KMS-11 (cell line): ENCODE measurements at regions not wholly inside any gene's neighbourhood (a gene's known extent, or its start where the extent isn't known, plus 50 kb on each side); places are given as distances from the start of the nearest gene placed in this dataset.

Source experiments
- H2AFZ ChIP-seq: fragments of 200-600 bp; sonication (generic); 2 replicates; pipeline ENCODE4 v1.6.1; 2016; ENCODE audit warnings: antibody characterized with exemption, mixed run types, low read depth
- H3K27ac ChIP-seq: fragments of 200-600 bp; sonication (generic); 2 replicates; pipeline ENCODE4 v1.6.1; 2016; ENCODE audit warnings: mild to moderate bottlenecking, mixed run types
- H3K27me3 ChIP-seq: fragments of 200-600 bp; sonication (generic); 2 replicates; pipeline ENCODE4 v1.6.1; 2017; ENCODE audit warnings: mild to moderate bottlenecking, low read depth, mixed run types, moderate library complexity; ENCODE audit not compliant: insufficient read depth
- H3K36me3 ChIP-seq: fragments of 200-600 bp; sonication (generic); 2 replicates; pipeline ENCODE4 v1.6.1; 2017; ENCODE audit warnings: mild to moderate bottlenecking, mixed run types; ENCODE audit not compliant: insufficient read depth
- H3K4me1 ChIP-seq: fragments of 200-600 bp; sonication (generic); 2 replicates; pipeline ENCODE4 v1.6.1; 2016; ENCODE audit warnings: mild to moderate bottlenecking, low read depth, mixed run types; ENCODE audit not compliant: poor library complexity, severe bottlenecking
- H3K4me2 ChIP-seq: fragments of 200-600 bp; sonication (generic); 2 replicates; pipeline ENCODE4 v1.7.0; 2016; ENCODE audit warnings: mild to moderate bottlenecking, mixed run types
- H3K4me3 ChIP-seq: fragments of 200-600 bp; sonication (generic); IDR thresholded peaks from 2 replicates; pipeline ENCODE4 v1.6.1; 2017; ENCODE audit warnings: low read depth, low read length, mixed read lengths; ENCODE audit not compliant: insufficient read depth
- H3K79me2 ChIP-seq: fragments of 200-600 bp; sonication (generic); 2 replicates; pipeline ENCODE4 v1.6.1; 2016; ENCODE audit warnings: low read depth, mixed run types; ENCODE audit not compliant: insufficient read depth
- H3K9ac ChIP-seq: fragments of 200-600 bp; sonication (generic); 2 replicates; pipeline ENCODE4 v1.6.1; 2016; ENCODE audit warnings: mild to moderate bottlenecking, mixed run types
- H4K20me1 ChIP-seq: fragments of 200-600 bp; sonication (generic); 2 replicates; pipeline ENCODE4 v1.6.1; 2016; ENCODE audit warnings: mild to moderate bottlenecking, mixed run types; ENCODE audit not compliant: insufficient read depth
- TF ChIP-seq, protein P1 (sequence below): fragments of 200-600 bp; sonication (generic); conservative IDR thresholded peaks from 2 replicates; pipeline ENCODE4 v1.6.1; 2017; ENCODE audit warnings: low read depth, mild to moderate bottlenecking, antibody characterized with exemption, low read length, moderate library complexity, mixed read lengths

DNA sequence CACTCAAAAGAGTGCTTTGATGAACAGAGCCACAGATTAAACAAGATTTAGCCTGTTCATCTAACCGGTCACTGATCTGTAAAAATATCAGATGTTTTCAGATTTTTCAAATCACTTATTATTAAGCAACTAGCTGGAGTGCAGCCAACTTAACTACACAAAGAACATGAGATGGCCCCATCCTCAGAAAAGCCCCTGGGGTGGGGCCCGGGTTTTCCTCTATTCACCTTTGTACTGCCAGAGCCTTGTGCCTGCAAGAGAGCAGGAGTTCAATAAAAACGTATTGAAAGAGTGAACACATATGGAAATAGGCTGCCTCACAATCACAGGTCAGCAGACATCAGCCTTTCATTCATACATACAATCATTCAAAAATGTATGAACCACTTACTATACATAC is 516.1 kb downstream of the OMA1 start:
- no peaks in the 10 kb centered on the region for H3K27me3 ChIP-seq
- TF ChIP-seq, protein P1, sequence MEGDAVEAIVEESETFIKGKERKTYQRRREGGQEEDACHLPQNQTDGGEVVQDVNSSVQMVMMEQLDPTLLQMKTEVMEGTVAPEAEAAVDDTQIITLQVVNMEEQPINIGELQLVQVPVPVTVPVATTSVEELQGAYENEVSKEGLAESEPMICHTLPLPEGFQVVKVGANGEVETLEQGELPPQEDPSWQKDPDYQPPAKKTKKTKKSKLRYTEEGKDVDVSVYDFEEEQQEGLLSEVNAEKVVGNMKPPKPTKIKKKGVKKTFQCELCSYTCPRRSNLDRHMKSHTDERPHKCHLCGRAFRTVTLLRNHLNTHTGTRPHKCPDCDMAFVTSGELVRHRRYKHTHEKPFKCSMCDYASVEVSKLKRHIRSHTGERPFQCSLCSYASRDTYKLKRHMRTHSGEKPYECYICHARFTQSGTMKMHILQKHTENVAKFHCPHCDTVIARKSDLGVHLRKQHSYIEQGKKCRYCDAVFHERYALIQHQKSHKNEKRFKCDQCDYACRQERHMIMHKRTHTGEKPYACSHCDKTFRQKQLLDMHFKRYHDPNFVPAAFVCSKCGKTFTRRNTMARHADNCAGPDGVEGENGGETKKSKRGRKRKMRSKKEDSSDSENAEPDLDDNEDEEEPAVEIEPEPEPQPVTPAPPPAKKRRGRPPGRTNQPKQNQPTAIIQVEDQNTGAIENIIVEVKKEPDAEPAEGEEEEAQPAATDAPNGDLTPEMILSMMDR: no peak
- no peaks in the 10 kb centered on the region for H3K79me2 ChIP-seq
- H3K4me3 ChIP-seq: no peak overlapping the region
- no peaks in the 10 kb centered on the region for H4K20me1 ChIP-seq
- no peak overlapping the region for H2AFZ ChIP-seq
- no peaks in the 10 kb centered on the region for H3K4me1 ChIP-seq
- no peaks in the 10 kb centered on the region for H3K36me3 ChIP-seq
- no peak overlapping the region for H3K9ac ChIP-seq
- no peak overlapping the region for H3K27ac ChIP-seq
- no peak overlapping the region for H3K4me2 ChIP-seq

DNA sequence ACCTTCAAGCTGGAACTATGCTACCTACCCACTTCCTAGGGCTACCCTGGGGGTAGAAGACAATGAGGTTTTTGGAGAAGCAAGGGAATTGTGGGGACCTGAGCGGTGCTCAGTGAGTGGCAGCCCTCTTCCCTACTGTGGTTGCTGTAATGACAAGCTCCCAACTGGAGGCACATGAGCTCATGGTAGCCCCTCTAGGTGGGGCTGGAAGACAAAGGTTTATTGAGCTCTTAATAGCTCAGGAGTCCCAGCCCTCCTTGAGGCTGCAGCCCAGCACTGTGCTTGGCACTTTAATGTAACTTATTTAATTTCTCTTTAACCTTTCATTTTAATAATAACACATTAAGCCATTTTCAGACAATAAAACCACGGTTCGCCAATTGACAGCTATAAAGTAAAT is 528.9 kb downstream of the OMA1 start:
- no peaks in the 10 kb centered on the region for H3K79me2 ChIP-seq
- no peak overlapping the region for H3K9ac ChIP-seq
- no peak overlapping the region for H2AFZ ChIP-seq
- H3K27ac ChIP-seq: no peak overlapping the region
- no peaks in the 10 kb centered on the region for H3K4me1 ChIP-seq
- no peak overlapping the region for H3K4me2 ChIP-seq
- TF ChIP-seq, protein P1: no peak
- H3K36me3 ChIP-seq: no peaks in the 10 kb centered on the region
- no peaks in the 10 kb centered on the region for H4K20me1 ChIP-seq
- H3K27me3 ChIP-seq: no peaks in the 10 kb centered on the region
- H3K4me3 ChIP-seq: no peak overlapping the region

DNA sequence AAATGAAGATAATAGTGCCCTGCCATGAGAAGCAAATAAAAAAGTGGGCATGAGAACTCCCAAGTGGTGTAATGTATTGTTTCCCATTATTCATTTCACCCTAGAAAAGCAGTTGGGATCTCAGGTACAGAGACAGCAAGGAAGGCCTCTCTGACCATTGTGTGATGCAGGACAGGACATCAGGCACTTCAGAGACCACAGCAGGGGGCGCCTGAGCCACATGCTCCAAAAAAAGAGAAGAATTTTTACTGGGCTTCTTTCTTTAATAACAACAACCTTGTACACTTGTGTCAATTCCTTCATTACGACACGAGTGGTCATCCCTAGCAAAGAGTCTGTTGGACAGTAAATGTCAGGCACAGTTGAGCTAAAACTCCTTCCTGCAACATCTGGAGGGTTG is 533.3 kb downstream of the OMA1 start:
- H3K79me2 ChIP-seq: no peaks in the 10 kb centered on the region
- H3K27me3 ChIP-seq: no peaks in the 10 kb centered on the region
- H2AFZ ChIP-seq: no peak overlapping the region
- no peak overlapping the region for H3K9ac ChIP-seq
- no peak overlapping the region for H3K27ac ChIP-seq
- TF ChIP-seq, protein P1: no peak
- H3K4me3 ChIP-seq: no peak overlapping the region
- H3K36me3 ChIP-seq: no peaks in the 10 kb centered on the region
- H4K20me1 ChIP-seq: no peaks in the 10 kb centered on the region
- H3K4me1 ChIP-seq: no peaks in the 10 kb centered on the region
- H3K4me2 ChIP-seq: no peak overlapping the region

DNA sequence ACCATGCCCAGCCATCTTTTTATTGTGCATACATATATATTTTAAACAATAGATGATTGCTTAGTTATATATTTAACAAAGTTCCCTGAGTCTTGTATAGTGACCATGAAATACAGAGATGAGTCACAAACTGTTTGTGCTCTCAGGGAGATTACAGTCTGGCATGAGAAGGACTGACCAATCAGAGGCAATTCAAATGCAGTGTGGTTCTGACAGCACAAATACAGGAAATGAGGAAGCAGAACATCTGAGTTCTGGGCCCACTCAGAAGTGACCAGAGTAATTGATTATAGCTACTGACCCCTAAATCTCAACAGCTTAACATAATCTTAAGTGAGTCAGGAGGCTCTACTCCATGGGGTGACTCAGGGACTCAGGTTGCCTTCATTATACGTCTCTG is 534.5 kb downstream of the OMA1 start:
- Histone ChIP-seq H3K9ac (no peak overlapping the region), H3K27me3 (no peaks in the 10 kb centered on the region), H3K4me1 (no peaks in the 10 kb centered on the region), H2AFZ (no peak overlapping the region), H4K20me1 (no peaks in the 10 kb centered on the region), H3K36me3 (no peaks in the 10 kb centered on the region), H3K4me3 (no peak overlapping the region), H3K27ac (no peak overlapping the region), H3K4me2 (no peak overlapping the region), H3K79me2 (no peaks in the 10 kb centered on the region)
- TF ChIP-seq, protein P1: no peak
